Astrocyte (in vitro differentiated cells and primary cell): ENCODE measurements at regions not wholly inside any gene's neighbourhood (a gene's known extent, or its start where the extent isn't known, plus 50 kb on each side); places are given as distances from the start of the nearest gene placed in this dataset.

ENCODE experiments used
- DNase-seq: peaks from one replicate; pipeline ENCODE4 v3.0.0-alpha.2; 2010; ENCODE audit warnings: low read depth
- FAIRE-seq: peaks from 2 replicates; lab custom pipeline; 2011; peaks lifted over from hg19 to GRCh38; lab: Jason Lieb, UNC
- H2AFZ ChIP-seq: 2 replicates; pipeline ENCODE4 v1.6.0; 2012; ENCODE audit warnings: low read depth, low read length, inconsistent platforms
- H3K27ac ChIP-seq: 2 replicates; pipeline ENCODE4 v1.5.1; 2011; ENCODE audit warnings: low read depth, low read length, inconsistent platforms
- H3K27me3 ChIP-seq: 2 replicates; pipeline ENCODE4 v1.6.0; 2011; ENCODE audit warnings: low read length, inconsistent platforms; ENCODE audit not compliant: insufficient read depth
- H3K36me3 ChIP-seq: 2 replicates; pipeline ENCODE4 v1.5.1; 2011; ENCODE audit warnings: low read length, inconsistent platforms; ENCODE audit not compliant: insufficient read depth
- H3K4me1 ChIP-seq: 2 replicates; pipeline ENCODE4 v1.5.1; 2011; ENCODE audit warnings: low read length, inconsistent platforms; ENCODE audit not compliant: insufficient read depth
- H3K4me2 ChIP-seq: 2 replicates; pipeline ENCODE4 v1.6.0; 2012; ENCODE audit warnings: low read length, inconsistent platforms
- H3K4me3 ChIP-seq: 2 replicates; pipeline ENCODE4 v1.5.1; 2011; ENCODE audit warnings: low read depth, mild to moderate bottlenecking, low read length, inconsistent platforms; ENCODE audit not compliant: insufficient read depth
- H3K79me2 ChIP-seq: 2 replicates; pipeline ENCODE4 v1.6.0; 2012; ENCODE audit warnings: mild to moderate bottlenecking, low read length, inconsistent platforms; ENCODE audit not compliant: insufficient read depth
- H3K9ac ChIP-seq: 2 replicates; pipeline ENCODE4 v1.6.0; 2012; ENCODE audit warnings: mild to moderate bottlenecking, low read length, inconsistent platforms
- H3K9me3 ChIP-seq: 2 replicates; pipeline ENCODE4 v1.5.1; 2012; ENCODE audit warnings: low read depth, mild to moderate bottlenecking, low read length, inconsistent platforms; ENCODE audit not compliant: insufficient read depth
- H4K20me1 ChIP-seq: 2 replicates; pipeline ENCODE4 v1.6.0; 2012; ENCODE audit warnings: low read length, inconsistent platforms; ENCODE audit not compliant: insufficient read depth
- H3K27ac Mint-ChIP-seq: one replicate; pipeline ENCODE4 v1.8.0; 2021; ENCODE audit warnings: mild to moderate bottlenecking, mixed read lengths; ENCODE audit not compliant: unreplicated experiment
- H3K27me3 Mint-ChIP-seq: one replicate; pipeline ENCODE4 v1.8.0; 2021; ENCODE audit warnings: low read depth, mixed read lengths; ENCODE audit not compliant: unreplicated experiment
- H3K36me3 Mint-ChIP-seq: one replicate; pipeline ENCODE4 v1.8.0; 2021; ENCODE audit warnings: low read depth, mixed read lengths; ENCODE audit not compliant: unreplicated experiment
- H3K4me1 Mint-ChIP-seq: one replicate; pipeline ENCODE4 v1.8.0; 2021; ENCODE audit warnings: low read depth, mixed read lengths; ENCODE audit not compliant: unreplicated experiment
- H3K4me3 Mint-ChIP-seq: one replicate; pipeline ENCODE4 v1.8.0; 2021; ENCODE audit warnings: mild to moderate bottlenecking, moderate library complexity, mixed read lengths; ENCODE audit not compliant: unreplicated experiment
- H3K9me3 Mint-ChIP-seq: one replicate; pipeline ENCODE4 v1.8.0; 2021; ENCODE audit warnings: mild to moderate bottlenecking, mixed read lengths; ENCODE audit not compliant: unreplicated experiment
- CTCF ChIP-seq: IDR thresholded peaks from 2 replicates; pipeline ENCODE4 v1.5.1; 2011; ENCODE audit warnings: low read depth, mild to moderate bottlenecking, inconsistent platforms, low read length, moderate library complexity; ENCODE audit not compliant: insufficient read depth
- EZH2 ChIP-seq: IDR thresholded peaks from 2 replicates; pipeline ENCODE4 v1.6.1; 2012; ENCODE audit warnings: mild to moderate bottlenecking, low read length, inconsistent platforms; ENCODE audit not compliant: insufficient read depth

GRCh38 chr17:73962308-73962707 is 241.2 kb upstream of the RPL38 start:
- H3K4me1 ChIP-seq: no peaks in the 10 kb centered on the region
- no peak overlapping the region for H3K27ac Mint-ChIP-seq
- no peaks in the 10 kb centered on the region for H3K36me3 Mint-ChIP-seq
- H3K27me3 ChIP-seq: no peaks in the 10 kb centered on the region
- H2AFZ ChIP-seq: no peak overlapping the region
- H3K9ac ChIP-seq: no peak overlapping the region
- FAIRE-seq (no peak), DNase-seq (no peak)
- no peak overlapping the region for H3K27ac ChIP-seq
- H3K79me2 ChIP-seq: no peaks in the 10 kb centered on the region
- no peaks in the 10 kb centered on the region for H3K4me1 Mint-ChIP-seq
- no peak overlapping the region for H3K4me2 ChIP-seq
- no peaks in the 10 kb centered on the region for H3K9me3 ChIP-seq
- TF ChIP-seq CTCF (no peak), EZH2 (no peak)
- no peak overlapping the region for H3K4me3 Mint-ChIP-seq
- H4K20me1 ChIP-seq: no peaks in the 10 kb centered on the region
- no peaks in the 10 kb centered on the region for H3K36me3 ChIP-seq
- peaks cover 13% of the 10 kb centered on the region for H3K27me3 Mint-ChIP-seq
- H3K9me3 Mint-ChIP-seq: peaks cover 19% of the 10 kb centered on the region
- no peak overlapping the region for H3K4me3 ChIP-seq

- Histone ChIP-seq H4K20me1 (no peaks in the 10 kb centered on the region), H2AFZ (no peak overlapping the region), H3K9me3 (no peaks in the 10 kb centered on the region), H3K27me3 (no peaks in the 10 kb centered on the region), H3K4me1 (no peaks in the 10 kb centered on the region), H3K4me3 (no peak overlapping the region), H3K4me2 (no peak overlapping the region), H3K36me3 (no peaks in the 10 kb centered on the region), H3K79me2 (no peaks in the 10 kb centered on the region), H3K27ac (no peak overlapping the region), H3K9ac (no peak overlapping the region)
- Mint-ChIP-seq H3K4me3 (no peak overlapping the region), H3K36me3 (no peaks in the 10 kb centered on the region), H3K27ac (no peak overlapping the region), H3K9me3 (peaks cover 17% of the 10 kb centered on the region), H3K27me3 (peaks cover 45% of the 10 kb centered on the region), H3K4me1 (no peaks in the 10 kb centered on the region)
- DNase-seq (no peak), FAIRE-seq (no peak)
- TF ChIP-seq EZH2 (no peak), CTCF (no peak)
Observed at GRCh38 chr17:73968680-73969079, 234.8 kb upstream of the RPL38 start.

GRCh38 chr17:73969956-73970355 is 233.5 kb upstream of the RPL38 start:
- Histone ChIP-seq H3K27ac (no peak overlapping the region), H3K4me2 (no peak overlapping the region), H4K20me1 (no peaks in the 10 kb centered on the region), H3K4me3 (no peak overlapping the region), H3K27me3 (no peaks in the 10 kb centered on the region), H3K9ac (no peak overlapping the region), H3K4me1 (no peaks in the 10 kb centered on the region), H2AFZ (no peak overlapping the region), H3K79me2 (no peaks in the 10 kb centered on the region), H3K9me3 (no peaks in the 10 kb centered on the region), H3K36me3 (no peaks in the 10 kb centered on the region)
- H3K36me3 Mint-ChIP-seq: no peaks in the 10 kb centered on the region
- no peak overlapping the region for H3K27ac Mint-ChIP-seq
- H3K27me3 Mint-ChIP-seq: peaks cover 45% of the 10 kb centered on the region
- H3K4me3 Mint-ChIP-seq: no peak overlapping the region
- no peak for DNase-seq
- H3K4me1 Mint-ChIP-seq: no peaks in the 10 kb centered on the region
- H3K9me3 Mint-ChIP-seq: peaks cover 14% of the 10 kb centered on the region
- no peak for FAIRE-seq
- TF ChIP-seq EZH2 (no peak), CTCF (no peak)
